Renal cortical epithelial cell (primary cell): ENCODE measurements at regions not wholly inside any gene's neighbourhood (a gene's known extent, or its start where the extent isn't known, plus 50 kb on each side); places are given as distances from the start of the nearest gene placed in this dataset.
"Not testable (repeated sequence)": the region's sequence is repeated elsewhere in the genome, so short reads cannot be mapped to it uniquely, and the experiment has no call there.

ENCODE experiments used
- DNase-seq: peaks from one replicate; pipeline ENCODE4 v3.0.0-alpha.2; 2011; ENCODE audit warnings: low read depth

- DNase-seq = no peak
Observed at GRCh38 chr2:17196380-17196779, 321.9 kb downstream of the RAD51AP2 start.

- no peak for DNase-seq
Observed at GRCh38 chr2:17195016-17195415, 323.2 kb downstream of the RAD51AP2 start.

- DNase-seq = no peak
Observed at GRCh38 chr2:17194083-17194482, 324.2 kb downstream of the RAD51AP2 start.

DNA sequence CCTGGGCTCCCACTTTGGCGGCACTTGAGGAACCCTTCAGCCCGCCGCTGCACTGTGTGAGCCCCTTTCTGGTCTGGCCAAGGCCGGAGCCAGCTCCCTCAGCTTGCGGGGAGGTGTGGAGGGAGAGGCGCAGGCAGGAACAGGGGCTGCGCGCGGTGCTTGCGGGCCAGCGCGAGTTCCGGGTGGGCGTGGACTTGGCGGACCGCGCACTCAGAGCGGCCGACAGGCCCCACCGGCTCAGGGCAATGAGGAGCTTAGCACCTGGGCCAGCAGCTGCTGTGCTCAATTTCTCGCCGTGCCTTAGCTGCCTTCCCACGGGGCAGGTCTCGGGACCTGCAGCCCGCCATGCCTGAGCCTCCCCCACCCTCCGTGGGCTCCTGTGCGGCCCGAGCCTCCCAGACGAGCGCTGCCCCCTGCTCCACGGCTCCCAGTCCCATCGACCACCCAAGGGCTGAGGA, 324.8 kb downstream of the RAD51AP2 start:
- DNase-seq = not testable (repeated sequence)

GRCh38 chr2:17191223-17191622, 327.0 kb downstream of the RAD51AP2 start:
- no peak for DNase-seq

DNA sequence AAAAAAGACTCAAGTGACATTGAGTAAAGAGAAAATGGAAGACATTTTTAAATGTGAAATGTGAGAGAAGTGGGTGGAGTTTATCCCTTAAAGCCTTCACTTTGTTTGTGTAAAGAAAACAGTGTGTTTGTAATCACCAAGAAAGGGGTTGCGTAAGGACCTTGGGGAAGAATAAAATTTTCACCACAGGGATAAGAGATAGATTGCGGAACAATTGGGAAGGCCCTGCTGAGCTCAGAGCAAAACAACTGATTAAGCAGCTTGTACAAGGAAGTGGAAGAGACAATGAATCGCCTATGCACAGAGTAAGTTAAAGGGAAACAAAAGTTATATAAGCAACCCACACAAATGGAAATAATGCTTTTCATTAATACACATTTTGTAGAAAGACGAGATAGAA, 327.7 kb downstream of the RAD51AP2 start:
- peak; percentile 15 for DNase-seq

- no peak for DNase-seq
Observed at GRCh38 chr2:17188721-17189120, 329.5 kb downstream of the RAD51AP2 start.

- no peak for DNase-seq
Observed at GRCh38 chr2:17184512-17184911, 333.7 kb downstream of the RAD51AP2 start.

DNA sequence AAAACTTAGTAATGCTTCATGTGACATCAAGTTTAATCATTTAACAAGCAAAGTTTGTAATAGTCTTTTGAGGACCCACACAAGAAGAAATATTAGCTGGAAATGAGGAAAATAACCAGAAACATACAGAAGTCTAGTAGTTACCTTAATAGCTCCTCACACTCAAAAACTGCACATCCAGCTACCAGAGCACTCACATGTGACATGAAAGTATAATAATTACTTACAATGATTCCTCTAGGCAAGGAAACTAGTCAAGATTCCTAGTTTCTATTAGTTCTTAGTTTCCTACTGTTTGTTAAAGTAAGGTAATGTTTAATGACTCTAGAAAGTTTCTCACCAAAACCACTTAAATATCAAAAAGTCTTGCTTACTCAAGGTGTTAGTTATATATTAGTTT, 335.8 kb downstream of the RAD51AP2 start:
- DNase-seq = peak; percentile 1

GRCh38 chr2:17181051-17181752, 337.0 kb downstream of the RAD51AP2 start:
- DNase-seq = no peak

DNA sequence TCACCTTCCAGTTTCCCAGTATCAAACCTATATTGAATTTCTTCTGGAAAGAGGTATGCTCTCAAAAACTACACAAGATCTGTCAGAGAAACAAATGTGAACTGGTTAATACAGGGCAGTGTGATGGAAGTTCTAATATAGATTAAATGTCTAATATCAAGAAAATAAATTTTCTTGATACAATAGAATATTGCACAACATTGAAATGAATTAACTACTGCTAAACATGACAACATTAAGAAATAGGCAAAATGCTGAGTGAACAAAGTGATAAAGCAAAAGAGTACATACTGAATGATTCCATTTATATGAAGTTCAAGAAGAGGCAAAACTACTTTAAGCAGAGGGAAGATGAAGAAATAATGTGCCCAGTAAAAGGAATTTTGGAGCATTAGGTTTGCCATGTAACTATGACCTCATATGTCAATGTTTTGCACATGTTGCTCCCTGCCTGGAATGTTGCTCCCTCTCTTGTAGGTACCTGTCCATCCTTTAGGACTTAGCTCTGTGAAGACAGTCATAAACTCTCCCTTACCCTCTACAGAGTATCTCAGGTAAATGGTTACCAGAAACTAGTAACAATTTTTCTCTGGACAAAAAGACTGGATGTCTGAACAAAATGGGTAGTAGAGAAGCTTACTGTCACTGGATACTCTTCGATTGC, 339.0 kb downstream of the RAD51AP2 start:
- DNase-seq = no peak

- DNase-seq = no peak
Observed at GRCh38 chr2:17177088-17177487, 341.2 kb downstream of the RAD51AP2 start.

GRCh38 chr2:17171446-17172049, 346.7 kb downstream of the RAD51AP2 start:
- peak; percentile 18 for DNase-seq

GRCh38 chr2:17166506-17166905, 351.7 kb downstream of the RAD51AP2 start:
- peak; percentile 30 for DNase-seq

- no peak for DNase-seq
Observed at GRCh38 chr2:17164550-17164949, 353.7 kb downstream of the RAD51AP2 start.

- DNase-seq = no peak
Observed at GRCh38 chr2:17163638-17164037, 354.6 kb downstream of the RAD51AP2 start.

GRCh38 chr2:17162713-17163112, 355.5 kb downstream of the RAD51AP2 start:
- DNase-seq = no peak

DNA sequence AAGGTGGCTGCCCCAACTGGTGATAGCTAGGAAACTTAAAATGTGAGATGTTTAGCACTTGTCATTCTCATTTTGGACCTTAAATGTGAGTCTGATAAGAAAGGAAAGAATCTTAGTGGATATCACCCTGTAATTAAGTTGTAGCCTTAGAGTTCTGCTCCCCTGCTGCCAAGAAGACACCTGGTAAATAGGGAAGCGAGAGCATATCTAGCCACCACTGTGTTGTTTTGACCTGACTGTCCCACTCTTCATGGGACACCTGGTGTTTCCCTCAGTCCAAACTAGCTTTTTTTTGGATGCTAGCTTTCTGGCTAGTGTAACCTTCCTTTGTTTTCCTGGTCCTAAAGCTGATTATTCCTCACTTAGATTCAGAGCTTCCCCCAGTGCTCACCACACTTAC, 357.6 kb downstream of the RAD51AP2 start:
- no peak for DNase-seq

DNA sequence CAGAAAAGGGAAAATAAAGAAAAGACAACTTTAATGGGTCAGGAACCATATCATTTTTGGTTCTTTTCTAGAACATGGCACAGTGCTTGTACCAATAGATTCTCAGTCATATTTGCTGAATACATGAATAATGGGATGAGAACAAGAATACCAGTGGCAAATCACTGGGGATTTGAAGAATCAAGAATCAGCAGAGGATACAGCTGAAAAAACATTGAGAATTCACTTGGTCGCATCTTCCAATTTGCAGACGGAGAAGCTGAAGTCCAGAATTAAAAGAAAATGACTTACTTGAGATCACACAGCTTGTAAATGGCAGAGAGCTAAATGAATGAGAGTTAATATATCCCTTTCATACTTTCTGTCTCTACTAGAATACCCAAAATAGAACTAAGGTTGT, 362.2 kb downstream of the RAD51AP2 start:
- DNase-seq = no peak

- no peak for DNase-seq
Observed at GRCh38 chr2:17149945-17150344, 368.3 kb downstream of the RAD51AP2 start.

DNA sequence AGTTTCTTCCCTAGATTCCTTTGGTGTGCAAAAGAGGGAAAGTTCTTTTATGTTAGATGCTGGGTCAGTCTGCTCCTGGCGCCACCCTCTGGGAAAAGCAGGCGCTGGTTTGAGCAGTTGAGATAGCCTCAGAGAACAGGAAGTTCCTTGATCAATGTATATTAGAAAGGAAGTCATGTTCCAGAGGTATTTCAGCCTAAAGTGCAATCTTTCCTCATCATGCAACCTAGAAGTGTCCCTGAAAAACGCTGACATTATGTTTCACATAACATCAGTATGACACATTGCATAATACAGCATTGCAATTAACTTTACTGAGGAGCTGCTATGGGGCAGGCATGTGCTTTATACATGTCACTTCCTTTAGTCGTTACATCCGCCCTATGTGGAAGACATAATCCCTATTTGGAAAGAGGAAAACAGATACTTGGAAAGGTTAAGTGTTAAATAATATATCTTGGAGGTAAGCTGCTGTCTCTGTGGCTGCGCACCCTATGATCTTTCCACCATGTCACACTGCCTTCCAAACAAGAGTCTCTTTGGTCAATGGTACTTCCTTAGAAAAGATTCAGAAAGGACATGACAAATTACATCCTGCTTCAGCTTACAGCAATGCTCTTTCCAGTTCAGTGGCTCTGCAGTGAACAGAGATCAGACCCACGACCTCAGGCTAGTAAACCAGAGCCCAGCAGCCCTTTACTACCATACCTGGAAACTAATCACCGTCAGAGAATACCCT, 369.7 kb downstream of the RAD51AP2 start:
- no peak for DNase-seq

DNA sequence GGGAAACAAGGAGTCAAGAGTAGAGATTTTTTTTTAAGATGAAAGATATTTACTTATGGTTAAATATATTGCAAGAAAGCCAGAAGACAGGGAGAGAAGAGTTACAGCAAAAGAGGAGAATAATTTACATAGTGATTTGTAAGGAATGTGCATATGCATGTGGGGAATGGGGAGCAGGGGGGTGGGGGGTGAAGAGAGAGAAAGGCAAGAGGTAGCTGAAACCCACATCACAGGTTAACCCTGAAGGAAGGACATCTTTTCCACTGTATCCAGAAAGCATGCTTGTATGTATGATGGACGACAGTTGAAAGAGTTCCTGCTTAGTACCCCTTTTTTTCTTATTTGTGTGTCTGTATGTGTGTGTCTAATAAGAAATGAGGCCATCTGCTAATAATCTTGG, 371.9 kb downstream of the RAD51AP2 start:
- no peak for DNase-seq
